Erythroblast (primary cell): ENCODE measurements at regions not wholly inside any gene's neighbourhood (a gene's known extent, or its start where the extent isn't known, plus 50 kb on each side); places are given as distances from the start of the nearest gene placed in this dataset.

Experiments used
- GATA1 ChIP-seq: IDR thresholded peaks from 2 replicates; pipeline ENCODE4 v1.6.1; 2011; ENCODE audit warnings: low read depth, mild to moderate bottlenecking, control low read depth, low read length, moderate library complexity
- POLR2A ChIP-seq: IDR thresholded peaks from 2 replicates; pipeline ENCODE4 v1.6.1; 2011; ENCODE audit warnings: mild to moderate bottlenecking, low read length

GRCh38 chr5:173686950-173687349 lies 70.5 kb upstream of the BOD1 start:
- TF ChIP-seq POLR2A (no peak), GATA1 (no peak)
